ENCODE measurements at regions not wholly inside any gene's neighbourhood (a gene's known extent, or its start where the extent isn't known, plus 50 kb on each side); places are given as distances from the start of the nearest gene placed in this dataset.

DNA sequence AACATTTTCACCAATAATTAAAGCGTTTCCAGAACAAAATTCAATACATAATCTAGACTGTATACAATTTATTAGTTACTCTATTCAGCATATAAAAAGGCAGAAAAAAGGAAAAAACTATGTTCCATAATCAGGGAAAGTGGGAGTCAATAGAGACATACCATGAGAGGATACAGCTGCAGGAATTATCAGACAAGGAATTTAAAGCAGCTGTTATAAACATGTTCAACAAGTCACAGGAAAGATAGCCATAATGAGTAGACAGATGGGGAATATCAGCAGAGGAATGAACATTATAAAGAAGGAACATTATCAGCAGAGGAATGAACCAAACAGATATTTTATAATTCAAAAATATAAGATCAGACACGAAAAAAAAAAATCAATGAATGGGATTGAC, 500.6 kb upstream of the RPS6KA3 start:
- Mint-ChIP-seq H3K27ac (no peak overlapping the region), H3K4me1 (no peaks in the 10 kb centered on the region), H3K27me3 (ENCODE audit: insufficient read depth) (no peaks in the 10 kb centered on the region), H3K36me3 (ENCODE audit: low read depth) (no peaks in the 10 kb centered on the region), H3K4me3 (no peak overlapping the region), H3K9me3 (peaks cover 12% of the 10 kb centered on the region)
- TF ChIP-seq, protein P1, sequence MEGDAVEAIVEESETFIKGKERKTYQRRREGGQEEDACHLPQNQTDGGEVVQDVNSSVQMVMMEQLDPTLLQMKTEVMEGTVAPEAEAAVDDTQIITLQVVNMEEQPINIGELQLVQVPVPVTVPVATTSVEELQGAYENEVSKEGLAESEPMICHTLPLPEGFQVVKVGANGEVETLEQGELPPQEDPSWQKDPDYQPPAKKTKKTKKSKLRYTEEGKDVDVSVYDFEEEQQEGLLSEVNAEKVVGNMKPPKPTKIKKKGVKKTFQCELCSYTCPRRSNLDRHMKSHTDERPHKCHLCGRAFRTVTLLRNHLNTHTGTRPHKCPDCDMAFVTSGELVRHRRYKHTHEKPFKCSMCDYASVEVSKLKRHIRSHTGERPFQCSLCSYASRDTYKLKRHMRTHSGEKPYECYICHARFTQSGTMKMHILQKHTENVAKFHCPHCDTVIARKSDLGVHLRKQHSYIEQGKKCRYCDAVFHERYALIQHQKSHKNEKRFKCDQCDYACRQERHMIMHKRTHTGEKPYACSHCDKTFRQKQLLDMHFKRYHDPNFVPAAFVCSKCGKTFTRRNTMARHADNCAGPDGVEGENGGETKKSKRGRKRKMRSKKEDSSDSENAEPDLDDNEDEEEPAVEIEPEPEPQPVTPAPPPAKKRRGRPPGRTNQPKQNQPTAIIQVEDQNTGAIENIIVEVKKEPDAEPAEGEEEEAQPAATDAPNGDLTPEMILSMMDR (conservative IDR thresholded peaks at IDR 0.05) = no peak
- Histone ChIP-seq H3K4me3 (ENCODE audit: low read length) (no peak overlapping the region), H3K9me3 (ENCODE audit: control insufficient read depth, low read length) (no peaks in the 10 kb centered on the region), H3K27me3 (ENCODE audit: control insufficient read depth, insufficient read depth, low read length, poor library complexity, severe bottlenecking) (no peaks in the 10 kb centered on the region), H3K36me3 (ENCODE audit: control insufficient read depth, insufficient read depth, low read length) (no peaks in the 10 kb centered on the region), H3K9ac (ENCODE audit: extremely low read depth, low read length, poor library complexity, severe bottlenecking) (no peak overlapping the region), H3K4me1 (ENCODE audit: control insufficient read depth, insufficient read depth, low read length) (no peaks in the 10 kb centered on the region), H3K27ac (ENCODE audit: low read depth, low read length) (no peak overlapping the region)
- 100% methylated on average over 1 of the region's 2 CpGs; no CpG with 5 or more reads in 1 of the 2 experiments for WGBS, 2 experiments (ENCODE audit: insufficient coverage in 1 of 2, insufficient read length in 1 of 2)
- DNase-seq = no peak

DNA sequence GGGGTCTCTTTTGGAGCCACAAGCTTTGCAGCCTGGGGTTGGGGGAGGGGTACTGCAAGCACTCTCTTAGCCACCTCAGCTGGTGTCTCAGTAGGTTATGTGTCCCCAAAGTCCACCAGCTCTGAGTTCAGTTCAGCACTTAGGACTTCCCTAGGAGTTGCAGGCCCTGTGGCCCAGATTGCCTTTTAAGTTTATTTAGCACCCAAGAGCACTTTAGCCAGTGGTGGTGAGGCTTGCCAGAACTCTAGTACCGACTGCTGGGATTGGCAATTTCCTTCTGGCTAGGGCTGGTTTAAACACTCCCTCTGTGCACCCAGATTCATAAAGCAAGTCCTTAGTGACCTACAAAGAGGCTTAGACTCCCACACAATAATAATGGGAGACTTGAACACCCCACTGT, 489.9 kb upstream of the RPS6KA3 start:
- H3K4me1 ChIP-seq (ENCODE audit: control insufficient read depth, insufficient read depth, low read length) = no peaks in the 10 kb centered on the region
- H3K4me3 ChIP-seq (ENCODE audit: low read length) = no peak overlapping the region
- Mint-ChIP-seq H3K36me3 (ENCODE audit: low read depth) (no peaks in the 10 kb centered on the region), H3K4me1 (peaks cover 5% of the 10 kb centered on the region), H3K27me3 (ENCODE audit: insufficient read depth) (no peaks in the 10 kb centered on the region), H3K9me3 (peaks cover 2% of the 10 kb centered on the region), H3K27ac (no peak overlapping the region), H3K4me3 (no peak overlapping the region)
- TF ChIP-seq, protein P1 (conservative IDR thresholded peaks at IDR 0.05) = no peak
- WGBS, 2 experiments (ENCODE audit: insufficient coverage in 1 of 2, insufficient read length in 1 of 2) = 100% methylated on average over 1 of the region's 1 CpG; no CpG with 5 or more reads in 1 of the 2 experiments
- no peaks in the 10 kb centered on the region for H3K27me3 ChIP-seq (ENCODE audit: control insufficient read depth, insufficient read depth, low read length, poor library complexity, severe bottlenecking)
- H3K9me3 ChIP-seq (ENCODE audit: control insufficient read depth, low read length) = no peaks in the 10 kb centered on the region
- no peaks in the 10 kb centered on the region for H3K36me3 ChIP-seq (ENCODE audit: control insufficient read depth, insufficient read depth, low read length)
- no peak for DNase-seq
- H3K9ac ChIP-seq (ENCODE audit: extremely low read depth, low read length, poor library complexity, severe bottlenecking) = no peak overlapping the region
- H3K27ac ChIP-seq (ENCODE audit: low read depth, low read length) = no peak overlapping the region

DNA sequence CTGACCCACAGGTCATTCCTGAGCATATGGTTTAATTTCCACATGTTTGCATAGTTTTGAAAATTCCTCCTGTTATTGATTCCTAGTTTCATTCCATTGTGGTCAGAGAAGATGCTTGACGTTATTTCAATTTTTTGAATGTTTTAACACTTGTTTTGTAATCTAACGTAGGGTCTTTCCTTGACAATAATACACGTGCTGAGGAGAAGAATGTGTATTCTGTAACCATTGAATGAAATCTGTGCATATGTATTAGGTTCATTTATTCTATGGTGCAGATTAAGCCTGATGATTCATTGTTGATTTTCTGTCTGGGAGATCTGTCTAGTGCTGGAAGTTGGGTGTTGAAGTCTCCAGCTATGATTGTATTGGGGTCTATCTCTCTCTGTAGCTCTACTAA, 486.4 kb upstream of the RPS6KA3 start:
- H3K9me3 ChIP-seq (ENCODE audit: control insufficient read depth, low read length) = no peaks in the 10 kb centered on the region
- no peaks in the 10 kb centered on the region for H3K36me3 ChIP-seq (ENCODE audit: control insufficient read depth, insufficient read depth, low read length)
- no peaks in the 10 kb centered on the region for H3K27me3 ChIP-seq (ENCODE audit: control insufficient read depth, insufficient read depth, low read length, poor library complexity, severe bottlenecking)
- peaks cover 5% of the 10 kb centered on the region for H3K4me1 Mint-ChIP-seq
- no peaks in the 10 kb centered on the region for H3K9me3 Mint-ChIP-seq
- no peak overlapping the region for H3K27ac Mint-ChIP-seq
- WGBS, 2 experiments (ENCODE audit: insufficient coverage in 1 of 2, insufficient read length in 1 of 2) = 93% methylated on average over 3 of the region's 3 CpGs; no CpG with 5 or more reads in 1 of the 2 experiments
- TF ChIP-seq, protein P1 (conservative IDR thresholded peaks at IDR 0.05) = no peak
- H3K27ac ChIP-seq (ENCODE audit: low read depth, low read length) = no peak overlapping the region
- H3K36me3 Mint-ChIP-seq (ENCODE audit: low read depth) = no peaks in the 10 kb centered on the region
- H3K9ac ChIP-seq (ENCODE audit: extremely low read depth, low read length, poor library complexity, severe bottlenecking) = no peak overlapping the region
- DNase-seq = no peak
- H3K27me3 Mint-ChIP-seq (ENCODE audit: insufficient read depth) = no peaks in the 10 kb centered on the region
- no peak overlapping the region for H3K4me3 Mint-ChIP-seq
- H3K4me3 ChIP-seq (ENCODE audit: low read length) = no peak overlapping the region
- H3K4me1 ChIP-seq (ENCODE audit: control insufficient read depth, insufficient read depth, low read length) = no peaks in the 10 kb centered on the region
